CD4-positive, alpha-beta T cell treated with Interferon gamma for 1 hour (primary cell): ENCODE measurements at regions not wholly inside any gene's neighbourhood (a gene's known extent, or its start where the extent isn't known, plus 50 kb on each side); places are given as distances from the start of the nearest gene placed in this dataset.
"Not testable (repeated sequence)": the region's sequence is repeated elsewhere in the genome, so short reads cannot be mapped to it uniquely, and the experiment has no call there.

ENCODE experiments used
- DNase-seq: peaks from one replicate; pipeline ENCODE4 v3.0.0-alpha.2; 2020

GRCh38 chr6:9361749-9362148 is 926.4 kb upstream of the SLC35B3 start:
- DNase-seq, result no peak

GRCh38 chr6:9360881-9361280 is 925.5 kb upstream of the SLC35B3 start:
- no peak for DNase-seq

- DNase-seq, result no peak
Observed at GRCh38 chr6:9347608-9348007, 912.3 kb upstream of the SLC35B3 start.

GRCh38 chr6:9346923-9347322 is 911.6 kb upstream of the SLC35B3 start:
- DNase-seq, result no peak

- DNase-seq, result no peak
Observed at GRCh38 chr6:9335431-9335830, 900.1 kb upstream of the SLC35B3 start.

- no peak for DNase-seq
Observed at GRCh38 chr6:9334979-9335378, 899.6 kb upstream of the SLC35B3 start.

- no peak for DNase-seq
Observed at GRCh38 chr6:9332241-9332780, 897.0 kb upstream of the SLC35B3 start.

GRCh38 chr6:9316831-9317230 is 881.5 kb upstream of the SLC35B3 start:
- DNase-seq, result no peak

- DNase-seq, result no peak
Observed at GRCh38 chr6:9315966-9316650, 880.8 kb upstream of the SLC35B3 start.

GRCh38 chr6:9308284-9308683 is 872.9 kb upstream of the SLC35B3 start:
- no peak for DNase-seq

GRCh38 chr6:9307786-9308185 is 872.4 kb upstream of the SLC35B3 start:
- DNase-seq, result no peak

- DNase-seq, result no peak
Observed at GRCh38 chr6:9307187-9307586, 871.8 kb upstream of the SLC35B3 start.

- no peak for DNase-seq
Observed at GRCh38 chr6:9295644-9296043, 860.3 kb upstream of the SLC35B3 start.

GRCh38 chr6:9292975-9293374 is 857.6 kb upstream of the SLC35B3 start:
- no peak for DNase-seq

GRCh38 chr6:9290342-9290741 is 855.0 kb upstream of the SLC35B3 start:
- DNase-seq, result not testable (repeated sequence)

GRCh38 chr6:9272671-9273070 is 837.3 kb upstream of the SLC35B3 start:
- DNase-seq, result no peak

GRCh38 chr6:9266741-9267140 is 831.4 kb upstream of the SLC35B3 start:
- no peak for DNase-seq

GRCh38 chr6:9257215-9257614 is 821.9 kb upstream of the SLC35B3 start:
- no peak for DNase-seq

- DNase-seq, result no peak
Observed at GRCh38 chr6:9254251-9254650, 818.9 kb upstream of the SLC35B3 start.

GRCh38 chr6:9252799-9253198 is 817.5 kb upstream of the SLC35B3 start:
- no peak for DNase-seq

GRCh38 chr6:9250852-9251251 is 815.5 kb upstream of the SLC35B3 start:
- no peak for DNase-seq

- no peak for DNase-seq
Observed at GRCh38 chr6:9248133-9248532, 812.8 kb upstream of the SLC35B3 start.

GRCh38 chr6:9240861-9241260 is 805.5 kb upstream of the SLC35B3 start:
- no peak for DNase-seq

- DNase-seq, result no peak
Observed at GRCh38 chr6:9236443-9236842, 801.1 kb upstream of the SLC35B3 start.

GRCh38 chr6:9233686-9234085 is 798.3 kb upstream of the SLC35B3 start:
- DNase-seq, result no peak
